HL-60/S4 treated with retinoic acid at 250 ng/mL for 4 days and 3 days (cell line): ENCODE measurements at regions not wholly inside any gene's neighbourhood (a gene's known extent, or its start where the extent isn't known, plus 50 kb on each side); places are given as distances from the start of the nearest gene placed in this dataset.

Experiments used
- in situ Hi-C: fragments of 300-500 bp; cut with MboI; formaldehyde crosslinking; loops from 2 replicates; pipeline ENCODE4 v1.7.0; 2022; ENCODE audit warnings: low sequenced_read_pairs

DNA sequence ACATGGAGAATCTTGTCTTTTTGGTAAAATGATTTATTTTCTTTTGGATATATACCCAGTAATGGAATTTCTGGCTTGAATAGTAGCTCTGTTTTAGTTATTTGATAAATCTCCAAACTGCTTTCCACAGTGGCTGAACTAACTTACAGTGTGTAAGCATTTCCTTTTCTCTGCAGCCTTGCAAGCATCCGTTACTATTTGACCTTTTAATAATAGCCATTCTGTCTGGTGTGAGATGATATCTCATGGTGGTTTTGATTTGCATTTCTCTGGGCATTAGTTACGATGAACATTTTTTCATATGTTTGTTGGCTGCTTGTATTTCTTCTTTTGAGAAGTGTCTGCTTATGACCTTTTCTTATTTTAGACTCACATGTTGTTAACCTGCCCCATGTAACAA is 190.2 kb downstream of the GALR1 start:
- in situ Hi-C loops, result no loop called here

DNA sequence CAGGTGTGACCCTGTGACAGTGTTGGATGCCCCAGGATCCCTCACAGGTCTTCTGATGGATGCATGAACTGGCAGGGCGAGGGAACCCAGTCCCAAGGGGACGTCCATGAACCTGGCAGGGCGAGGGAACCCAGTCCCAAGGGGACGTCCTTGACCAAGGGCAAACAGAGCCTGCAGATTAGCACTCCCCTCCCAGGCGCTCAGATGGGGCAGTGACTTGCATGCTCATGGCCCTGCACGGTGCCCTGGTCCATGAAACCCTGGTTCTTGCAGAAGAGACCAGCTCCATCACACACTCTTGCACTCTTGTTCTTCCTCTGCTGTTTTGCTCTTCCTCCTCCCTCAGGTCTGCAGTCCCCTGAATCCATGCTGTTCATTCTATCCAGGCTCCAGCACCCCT is 192.7 kb downstream of the GALR1 start:
- in situ Hi-C loops, result no loop called here

DNA sequence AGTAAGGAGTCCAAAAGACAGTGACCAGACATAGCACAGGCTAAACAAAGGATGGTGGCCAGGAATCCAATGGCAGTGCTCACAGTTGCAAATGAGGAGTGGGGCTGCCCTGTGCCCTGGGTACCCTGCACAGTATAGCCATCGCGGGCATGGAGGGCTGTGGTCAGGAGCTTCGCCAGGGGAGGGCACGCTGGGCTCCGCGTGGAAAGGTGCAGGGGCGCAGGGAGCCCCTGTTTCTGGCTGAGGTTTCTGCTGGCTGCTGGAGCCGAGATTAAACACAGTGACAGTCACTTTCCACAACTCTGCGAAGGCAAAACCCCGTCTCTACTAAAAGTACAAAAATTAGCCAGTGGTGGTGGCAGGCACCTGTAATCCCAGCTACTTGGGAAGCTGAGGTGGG is 194.7 kb downstream of the GALR1 start:
- in situ Hi-C loops, result no loop called here

DNA sequence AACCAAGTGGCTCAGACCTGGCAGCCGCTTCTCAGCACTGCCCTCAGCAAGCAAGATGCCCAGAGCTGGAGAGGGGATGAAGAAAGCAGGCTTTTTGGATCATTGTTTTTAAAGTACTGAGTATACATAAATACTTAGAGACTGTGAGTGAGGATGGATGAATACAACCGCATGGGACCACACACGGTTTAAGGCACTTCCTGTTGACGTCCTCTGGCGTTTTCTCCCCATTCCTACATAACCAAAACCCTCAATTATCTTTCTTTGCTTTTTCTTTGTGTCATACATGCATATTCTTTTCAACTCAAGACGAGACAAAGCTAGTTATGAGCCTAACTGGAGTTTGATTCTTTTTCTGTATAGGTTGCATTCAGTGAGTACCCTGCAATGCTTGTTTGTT is 198.4 kb downstream of the GALR1 start:
- in situ Hi-C loops, result no loop called here

DNA sequence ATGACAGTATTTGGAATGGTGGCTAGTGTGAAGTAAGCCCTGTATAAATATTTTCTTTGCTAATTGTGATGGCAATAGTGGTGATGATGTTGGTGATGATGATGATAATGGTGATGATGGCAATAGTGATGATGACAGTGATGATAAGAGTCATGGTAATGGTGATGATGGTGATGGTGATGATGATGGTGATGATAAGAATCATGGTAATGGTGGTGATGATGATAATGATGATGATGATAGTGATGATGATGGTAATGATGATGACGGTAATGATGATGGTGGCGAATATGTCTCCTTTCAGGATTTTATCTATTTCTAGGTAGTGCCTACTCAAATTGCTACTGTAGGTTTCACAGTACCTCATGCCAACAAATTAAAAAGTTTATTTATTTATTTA is 205.4 kb downstream of the GALR1 start:
- in situ Hi-C loops, result no loop called here

DNA sequence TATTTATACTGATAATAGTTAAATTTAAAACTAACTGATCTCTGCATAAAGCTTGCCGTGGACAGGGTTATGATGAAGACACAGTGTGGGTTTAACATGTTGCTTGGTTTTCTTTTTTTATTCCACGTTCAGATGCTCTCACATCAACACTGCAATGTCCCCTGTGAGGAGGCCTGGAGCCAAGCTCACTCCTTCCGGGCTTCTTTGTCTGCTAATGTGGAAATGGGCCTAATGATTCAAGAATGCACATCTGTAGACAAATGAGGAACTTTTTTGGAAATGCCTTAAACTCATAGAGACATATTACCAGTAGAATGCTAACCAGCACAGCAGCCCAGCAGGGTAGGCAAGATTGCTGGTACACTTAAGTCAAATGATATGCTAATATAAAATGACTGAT is 208.0 kb downstream of the GALR1 start:
- in situ Hi-C loops, result no loop called here

DNA sequence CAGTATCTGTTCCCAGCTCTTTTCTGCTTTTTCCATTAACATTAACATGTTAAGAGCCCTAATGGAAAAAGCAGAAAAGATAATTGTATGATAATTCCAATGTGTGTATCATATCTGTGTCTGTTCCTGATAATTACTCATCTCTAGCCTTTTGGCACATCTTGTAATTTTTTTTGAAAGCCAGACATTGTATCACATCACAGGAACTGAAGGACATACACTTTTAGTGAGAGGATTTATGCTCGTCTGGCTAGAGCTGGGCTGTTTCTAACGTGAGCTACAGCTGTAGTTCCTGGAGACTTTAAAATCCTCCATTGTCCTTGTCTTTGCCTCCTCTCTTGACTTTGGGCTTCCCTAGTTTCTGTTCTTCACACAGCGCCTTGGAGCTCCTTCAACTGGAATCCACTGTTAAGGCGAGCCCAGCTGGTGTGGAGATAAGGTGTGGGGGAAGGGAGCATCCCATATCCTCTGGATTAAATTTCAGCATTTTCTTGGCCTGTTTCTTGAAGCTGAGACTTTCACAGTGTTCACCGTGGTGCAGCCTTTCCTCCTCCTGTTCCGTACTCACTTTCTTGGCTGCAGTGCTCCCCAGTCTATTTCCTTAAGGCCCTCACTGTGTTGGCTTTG is 211.5 kb downstream of the GALR1 start:
- in situ Hi-C loops, result no loop called here

DNA sequence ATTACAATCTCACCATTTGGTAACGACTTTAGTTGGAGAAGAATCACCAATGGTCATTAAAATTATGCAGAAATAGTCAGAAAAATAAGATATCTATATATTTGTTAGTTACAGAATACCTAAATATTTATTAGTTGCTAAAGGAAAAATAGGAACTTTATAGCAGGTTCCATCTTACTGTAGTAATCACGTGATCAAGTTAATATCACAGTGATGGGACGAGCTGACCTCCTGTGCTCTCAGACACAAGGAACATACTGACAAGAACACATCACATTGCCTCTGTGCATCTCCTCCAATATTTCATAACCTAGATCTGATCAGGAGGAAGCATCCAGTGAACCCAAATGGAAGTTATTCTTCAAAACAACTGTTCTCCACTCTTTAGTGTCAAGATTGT is 215.3 kb downstream of the GALR1 start:
- in situ Hi-C loops, result no loop called here

DNA sequence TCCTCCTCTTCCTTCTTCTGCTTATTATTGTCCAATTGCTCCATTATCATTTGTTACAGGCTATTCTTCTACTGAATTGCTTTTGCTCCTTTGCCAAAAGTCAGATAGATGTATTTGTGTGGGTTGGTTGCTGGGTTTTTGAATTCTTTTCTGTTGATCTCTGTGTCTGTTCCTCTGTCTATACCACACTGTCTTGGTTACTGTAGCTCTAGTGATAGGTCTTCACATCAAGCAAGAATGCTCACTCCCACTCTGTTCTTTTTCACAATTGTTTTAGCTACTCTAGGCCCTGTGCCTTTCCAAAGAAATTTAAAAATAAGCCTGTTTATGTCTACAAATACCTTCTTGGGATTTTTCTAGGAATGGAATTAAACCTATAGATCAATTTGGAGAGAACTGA is 217.2 kb downstream of the GALR1 start:
- in situ Hi-C loops, result no loop called here

DNA sequence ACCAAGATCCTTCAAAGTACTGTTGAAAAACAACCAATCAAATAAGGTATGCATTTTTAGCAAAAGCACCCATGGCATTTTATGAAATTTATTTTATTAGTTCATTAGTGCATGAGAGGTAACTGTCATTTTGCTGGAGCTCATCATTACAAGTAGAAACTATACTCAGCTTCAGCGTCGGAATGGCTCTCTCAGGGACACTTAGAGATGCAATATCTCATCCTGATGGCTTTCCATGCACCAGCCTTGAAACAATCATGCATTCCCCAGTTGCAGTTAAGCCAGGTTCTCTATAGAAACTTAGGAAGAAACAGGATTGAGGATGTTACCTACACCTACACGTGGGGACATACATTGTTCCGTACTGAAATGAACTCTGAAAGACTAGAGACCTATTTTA is 219.5 kb downstream of the GALR1 start:
- in situ Hi-C loops, result no loop called here

DNA sequence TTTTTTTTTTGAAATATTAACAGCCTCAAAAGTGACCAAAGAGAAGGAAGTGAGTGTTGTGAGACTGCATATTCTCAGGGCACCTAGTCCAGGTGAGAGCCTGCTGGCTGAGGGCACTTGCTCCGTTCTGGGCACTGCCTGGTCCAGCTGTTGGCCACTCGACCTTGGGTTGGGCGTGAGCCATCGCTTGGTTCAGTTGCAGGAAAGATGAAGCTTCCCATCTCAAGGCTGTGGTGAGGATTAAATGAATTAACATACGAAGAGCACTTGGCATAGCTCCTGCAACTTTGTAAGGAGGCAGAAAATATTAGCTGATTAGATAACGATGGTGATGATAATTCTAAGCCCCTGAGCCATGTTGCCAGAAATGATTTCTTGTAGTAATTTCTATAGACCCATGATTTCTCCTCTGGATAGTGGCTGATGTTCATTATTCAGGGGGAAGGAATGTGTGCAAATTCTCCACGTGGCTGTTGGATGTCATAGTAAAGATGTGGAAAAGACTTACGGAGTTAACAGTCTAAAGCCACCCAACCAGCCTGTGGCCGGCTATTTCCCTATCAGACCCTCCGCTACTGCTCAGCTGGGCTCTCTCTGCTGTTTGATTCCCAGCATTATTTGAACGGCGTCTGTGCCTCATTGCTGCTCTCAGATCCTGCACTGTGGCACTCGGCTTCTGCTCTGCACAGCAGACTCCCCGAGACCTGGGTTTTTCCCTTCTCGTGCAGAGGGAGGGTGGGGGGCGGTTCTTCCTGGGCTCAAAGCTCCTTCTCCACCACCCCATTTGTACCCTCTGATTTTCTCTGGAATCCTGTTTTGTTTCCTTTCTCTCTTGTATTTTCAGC is 221.1 kb downstream of the GALR1 start:
- in situ Hi-C loops, result no loop called here

DNA sequence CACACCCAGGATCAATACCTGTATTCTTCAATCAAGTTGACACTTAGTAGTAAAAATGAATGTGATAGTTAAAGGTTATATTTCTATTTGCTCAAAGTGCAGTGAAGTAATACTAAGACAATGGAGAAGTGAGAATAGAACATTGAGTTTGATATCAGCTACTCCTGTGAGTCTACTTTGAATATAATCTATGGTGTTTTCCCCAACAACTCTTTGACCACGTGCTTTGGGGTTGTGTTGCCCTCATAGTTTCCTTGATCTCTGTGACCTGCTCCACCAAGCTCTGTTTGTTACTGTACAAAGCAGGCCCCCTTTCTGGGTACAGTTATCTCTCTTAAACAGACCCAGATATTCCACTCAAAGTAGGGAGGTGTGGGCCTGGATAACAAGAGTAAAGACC is 222.9 kb downstream of the GALR1 start:
- in situ Hi-C loops, result no loop called here

DNA sequence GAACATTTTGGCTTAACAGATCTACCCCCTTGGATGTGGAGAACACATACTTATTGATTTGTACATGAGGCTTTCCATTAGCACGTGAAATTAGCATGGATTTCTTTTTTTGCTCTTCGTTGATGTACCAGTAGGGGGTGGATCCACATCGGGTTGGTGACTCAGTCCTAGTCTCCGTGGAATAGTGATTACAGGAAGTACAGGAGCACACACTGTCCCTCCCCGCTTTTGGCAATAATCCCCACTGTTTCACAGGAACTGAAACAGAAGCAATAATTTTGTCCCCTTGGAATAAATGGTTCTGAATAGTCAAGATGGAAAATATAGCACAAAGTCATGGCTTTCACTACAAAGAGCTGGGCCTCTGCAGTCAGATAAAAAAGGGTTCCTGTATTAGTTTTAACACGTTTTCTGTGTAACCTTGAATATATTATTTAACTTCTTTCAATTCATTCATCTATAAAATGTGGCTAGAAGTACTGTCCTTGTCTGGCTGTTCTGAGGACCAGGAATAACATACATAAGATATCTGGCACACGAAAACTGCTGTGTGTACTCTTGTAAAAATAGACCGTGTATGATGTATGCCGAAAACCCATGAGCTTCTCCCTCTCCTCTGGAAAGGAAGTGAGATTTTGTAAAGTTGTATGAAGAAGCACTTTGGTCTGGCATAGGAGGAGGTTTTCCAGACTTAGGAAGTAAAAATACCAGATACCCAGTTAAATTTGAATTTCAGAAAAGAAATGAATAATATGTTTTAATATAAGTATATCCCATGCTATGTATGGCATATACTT is 229.2 kb downstream of the GALR1 start:
- in situ Hi-C loops, result no loop called here

DNA sequence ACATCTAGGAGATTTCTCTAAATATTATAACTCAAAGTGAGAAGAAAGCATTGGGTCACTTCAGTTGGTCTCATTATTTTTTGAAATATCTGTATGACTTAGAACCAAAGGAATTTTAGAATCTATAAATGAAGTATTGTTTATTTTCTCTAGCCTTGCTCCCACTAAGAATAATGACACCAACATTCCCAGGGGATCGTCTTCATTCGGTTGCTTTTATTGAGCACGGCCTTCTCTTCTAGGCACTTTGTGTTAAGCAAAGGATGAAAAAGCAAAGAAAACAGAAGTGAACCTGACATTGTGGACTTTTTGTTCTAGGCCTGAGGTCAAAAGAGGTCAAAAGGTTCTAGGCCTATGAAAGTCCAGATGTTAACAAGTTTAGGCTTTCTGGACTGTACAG is 231.9 kb downstream of the GALR1 start:
- in situ Hi-C loops, result no loop called here

DNA sequence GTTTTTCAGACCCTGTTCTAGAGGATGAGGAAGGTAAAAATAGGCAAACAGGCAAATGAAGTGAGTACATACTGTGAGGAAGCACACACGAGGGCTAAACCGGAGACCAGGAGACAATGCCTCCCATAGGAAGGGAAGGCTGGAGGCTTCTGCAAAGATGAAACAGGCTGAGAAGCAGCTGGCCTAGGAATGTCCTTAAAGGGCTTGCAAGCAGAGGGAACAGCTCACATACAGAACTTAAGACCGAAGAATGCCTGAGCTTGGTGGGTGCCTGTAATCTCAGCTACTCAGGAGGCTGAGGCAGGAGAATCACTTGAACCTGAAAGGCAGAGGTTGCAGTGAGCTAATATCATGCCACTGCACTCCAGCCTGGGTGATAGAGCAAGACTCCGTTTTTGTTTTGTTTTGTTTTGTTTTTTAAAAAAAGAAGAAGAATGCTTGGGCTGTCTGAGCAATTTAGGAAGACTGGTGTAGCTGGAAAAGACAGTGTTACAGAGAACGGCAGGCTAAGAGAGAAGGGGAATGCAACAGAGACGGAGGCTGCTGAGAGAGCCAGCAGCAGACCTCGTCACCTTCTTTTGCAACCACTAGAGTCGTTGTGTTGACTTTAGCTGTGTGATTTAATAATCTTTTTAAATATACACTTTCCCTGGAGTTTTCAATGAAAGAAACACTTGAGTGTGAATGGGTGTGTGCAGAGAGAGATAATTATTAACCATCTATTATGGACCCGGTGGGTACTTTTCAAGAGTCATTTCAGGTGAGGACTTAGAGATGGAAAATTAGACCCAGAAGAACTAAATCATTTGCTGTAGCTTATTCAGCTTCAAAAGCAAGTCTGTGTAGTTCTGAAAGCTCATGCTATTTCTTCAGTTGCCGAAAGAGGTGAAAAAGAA is 232.8 kb downstream of the GALR1 start:
- in situ Hi-C loops, result no loop called here

DNA sequence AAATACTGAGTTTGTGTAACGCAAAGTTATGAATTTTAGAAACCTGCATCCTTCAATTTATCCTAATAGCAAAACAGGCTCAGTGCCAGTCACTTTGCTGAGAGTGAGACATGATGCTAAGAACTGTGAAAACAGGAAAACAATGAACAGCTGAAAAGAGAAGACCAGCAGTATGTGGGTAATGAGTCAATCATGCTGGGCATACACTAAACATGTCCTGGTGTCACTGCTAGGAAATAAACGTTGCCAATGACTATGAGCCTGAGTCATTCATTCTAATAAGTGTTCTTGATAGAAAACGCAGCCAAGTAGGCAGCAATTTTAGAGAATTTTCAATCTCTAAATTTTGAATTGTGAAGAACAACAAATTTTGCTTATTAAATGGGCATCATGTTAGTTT is 237.3 kb downstream of the GALR1 start:
- in situ Hi-C loops, result no loop called here

DNA sequence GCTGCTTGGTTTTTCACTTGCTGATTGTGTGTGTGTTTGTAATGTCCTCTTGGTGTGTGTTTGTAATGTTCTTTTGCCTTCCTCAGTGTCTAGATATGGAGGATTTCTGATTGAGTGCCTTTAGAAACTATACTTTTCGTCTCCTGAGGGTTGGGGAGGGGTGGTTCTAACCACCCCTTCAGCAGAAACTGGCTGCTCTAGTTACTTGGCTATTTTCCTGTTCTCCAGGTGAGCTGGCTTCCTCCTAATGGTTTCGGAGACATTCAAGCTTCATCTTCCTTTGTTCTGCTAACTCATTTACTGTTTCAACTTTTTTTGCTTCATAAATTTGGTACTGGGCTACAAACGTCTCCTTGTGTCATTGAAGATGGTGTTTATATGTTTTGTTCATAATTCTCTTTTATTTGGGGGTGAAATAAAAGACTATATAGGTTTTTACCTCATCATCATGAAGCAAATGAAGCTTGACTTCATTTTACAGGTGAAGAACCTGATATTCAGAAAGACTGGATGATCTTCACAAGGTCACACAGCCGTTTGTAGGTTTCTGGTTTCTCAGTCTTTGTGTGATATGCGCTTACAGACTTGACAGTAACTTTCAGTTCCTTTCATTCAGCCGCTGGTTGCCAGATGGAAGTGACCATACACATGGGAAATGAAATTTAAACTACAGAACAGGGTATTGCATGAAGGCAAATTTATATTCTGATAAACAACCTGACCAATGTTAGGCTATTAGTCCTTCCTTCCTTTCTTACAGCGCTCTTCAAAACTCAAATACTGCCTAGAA is 238.5 kb downstream of the GALR1 start:
- in situ Hi-C loops, result no loop called here

DNA sequence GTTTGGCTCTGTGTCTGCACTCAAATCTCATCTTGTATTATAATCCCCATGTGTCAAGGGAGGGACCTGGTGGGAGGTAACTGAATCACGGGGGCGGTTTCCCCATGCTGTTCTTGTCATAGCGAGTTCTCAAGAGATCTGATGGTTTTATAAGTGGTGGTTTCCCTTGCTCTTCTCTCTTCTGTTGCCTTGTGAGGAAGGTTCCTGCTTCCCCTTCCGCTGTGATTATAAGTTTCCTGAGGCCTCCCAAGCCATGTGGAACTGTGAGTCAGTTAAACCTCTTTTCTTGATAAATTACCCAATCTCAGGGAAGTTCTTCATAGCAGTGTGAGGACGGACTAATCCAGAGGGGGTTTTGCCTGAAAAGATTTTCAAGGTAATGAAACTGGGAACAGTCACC is 245.4 kb downstream of the GALR1 start:
- in situ Hi-C loops, result no loop called here

DNA sequence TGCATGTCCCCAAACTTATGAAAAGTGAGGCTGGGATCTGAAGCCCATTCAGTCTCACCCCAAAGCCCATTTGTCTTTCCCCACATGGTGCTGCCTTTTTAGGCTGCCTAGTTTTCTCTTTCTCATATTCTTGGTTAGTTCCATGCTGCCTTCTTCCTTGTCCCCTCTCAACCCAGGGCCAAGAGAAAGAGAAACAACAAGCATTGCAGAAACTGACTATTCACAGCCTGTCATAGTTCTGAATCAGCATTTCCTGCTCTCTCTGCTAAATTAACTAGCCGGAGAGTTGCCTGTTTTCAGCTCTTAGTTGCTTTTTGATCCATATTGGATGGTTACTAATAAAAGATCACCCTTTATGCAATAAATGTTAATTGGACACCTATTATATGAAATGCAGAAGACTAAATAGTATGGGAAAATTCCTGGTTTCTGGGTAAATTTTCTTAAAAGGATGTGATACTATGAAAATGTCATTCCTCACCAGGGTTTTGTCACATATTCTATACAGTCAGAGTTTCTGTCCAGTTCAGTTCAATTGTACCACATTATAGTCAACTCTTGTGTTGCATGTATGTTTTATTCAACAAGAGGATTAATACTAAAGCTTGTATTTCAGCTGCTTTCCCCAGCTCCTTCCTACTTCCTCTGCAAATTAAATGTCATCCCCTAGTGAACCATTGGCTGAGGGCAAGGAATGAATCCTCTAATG is 246.5 kb downstream of the GALR1 start:
- in situ Hi-C loops, result no loop called here

DNA sequence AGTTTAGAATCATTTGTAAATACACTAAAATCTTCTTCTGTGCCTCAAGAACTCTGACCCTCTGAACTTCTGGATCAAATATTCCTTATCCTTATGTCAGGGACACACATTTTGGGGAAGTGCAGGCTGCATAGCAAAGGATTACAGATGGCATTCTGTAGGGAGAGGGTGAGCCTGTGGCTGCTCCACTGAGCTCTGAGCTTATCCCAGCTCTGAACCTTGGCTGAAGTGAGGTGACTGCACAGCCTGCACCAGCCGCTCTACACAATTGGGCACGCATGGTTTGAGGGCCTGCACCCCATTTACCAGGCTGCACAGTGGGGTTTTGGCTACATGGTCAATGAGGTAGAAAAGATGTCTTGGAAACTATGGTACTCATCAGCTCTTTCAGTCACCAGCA is 251.6 kb downstream of the GALR1 start:
- in situ Hi-C loops, result no loop called here
